Endothelial cell of umbilical vein (primary cell): ENCODE measurements at regions not wholly inside any gene's neighbourhood (a gene's known extent, or its start where the extent isn't known, plus 50 kb on each side); places are given as distances from the start of the nearest gene placed in this dataset.

Experiments
- BruUV-seq: library from RNA; stranded (reverse); fragments of 400-500 nt; replicated peaks from 2 replicates; lab custom pipeline; 2021; lab: Mats Ljungman, UMichigan
- CTCF ChIA-PET: fragments of 300-600, 350-600 bp; sonication (Branson Sonifier 250); formaldehyde crosslinking; loops from one replicate; lab custom pipeline; 2021; ENCODE audit warnings: antibody characterized with exemption, inconsistent platforms; lab: Charles Lee
- POLR2A ChIA-PET: fragments of 300-600, 350-600 bp; sonication (Branson Sonifier 250); formaldehyde crosslinking; loops from one replicate; lab custom pipeline; 2021; ENCODE audit warnings: antibody characterized with exemption, inconsistent platforms; lab: Charles Lee
- DNase-seq: peaks from one replicate; pipeline ENCODE4 v3.0.0-alpha.2; 2011; ENCODE audit warnings: low read depth, low spot score
- FAIRE-seq: peaks from 2 replicates; lab custom pipeline; 2011; peaks lifted over from hg19 to GRCh38; lab: Jason Lieb, UNC
- H2AFZ ChIP-seq: 2 replicates; pipeline ENCODE4 v1.6.0; 2012; ENCODE audit warnings: low read depth, low read length, control low read depth, inconsistent platforms
- H3K27ac ChIP-seq: 2 replicates; pipeline ENCODE4 v1.5.1; 2011; ENCODE audit warnings: low read depth, mild to moderate bottlenecking, control low read depth, low read length, moderate library complexity; ENCODE audit not compliant: insufficient read depth
- H3K27me3 ChIP-seq, 2 experiments: 2 replicates each; pipeline versions ENCODE4 v1.6.0 to v1.6.1; 2011; ENCODE audit warnings: low read length in 2 of 2, mixed read lengths in 1 of 2; ENCODE audit not compliant: control insufficient read depth in 2 of 2, insufficient read depth in 2 of 2
- H3K36me3 ChIP-seq, 2 experiments: 2 replicates in 1 of 2; 3 replicates in 1 of 2; pipeline ENCODE4 v1.5.1; 2011; ENCODE audit warnings: low read length in 2 of 2, mild to moderate bottlenecking in 1 of 2, moderate library complexity in 1 of 2; ENCODE audit not compliant: control insufficient read depth in 2 of 2, insufficient read depth in 2 of 2; ENCODE audit errors: extremely low read depth in 1 of 2
- H3K4me1 ChIP-seq: 3 replicates; pipeline ENCODE4 v1.5.1; 2011; ENCODE audit warnings: mild to moderate bottlenecking, low read length; ENCODE audit not compliant: control insufficient read depth, insufficient read depth; ENCODE audit errors: extremely low read depth
- H3K4me2 ChIP-seq: 2 replicates; pipeline ENCODE4 v1.6.1; 2011; ENCODE audit warnings: low read length, control low read depth, mixed read lengths; ENCODE audit not compliant: insufficient read depth
- H3K4me3 ChIP-seq, 3 experiments: fragments of 200-600 bp in 1 of 3; sonication (generic), shearing (Covaris generic) in 1 of 3; replicated peaks in 1 of 3; 2 replicates each; pipeline ENCODE4 v1.5.1; 2011 to 2016; ENCODE audit warnings: control low read depth in 3 of 3, low read length in 3 of 3, mild to moderate bottlenecking in 2 of 3, inconsistent platforms in 1 of 3, low read depth in 1 of 3, moderate library complexity in 1 of 3; ENCODE audit not compliant: insufficient read depth in 1 of 3
- H3K79me2 ChIP-seq: 2 replicates; pipeline ENCODE4 v1.6.0; 2012; ENCODE audit warnings: low read length, inconsistent platforms; ENCODE audit not compliant: control insufficient read depth, insufficient read depth
- H3K9ac ChIP-seq: replicated peaks from 2 replicates; pipeline ENCODE3; 2011; ENCODE audit warnings: low read length, control low read depth; ENCODE audit not compliant: insufficient read depth; ENCODE audit errors: extremely low read depth
- H3K9me1 ChIP-seq: replicated peaks from 3 replicates; pipeline ENCODE4 v1.6.0; 2011; ENCODE audit warnings: mild to moderate bottlenecking, low read length; ENCODE audit not compliant: control insufficient read depth, insufficient read depth; ENCODE audit errors: extremely low read depth
- H3K9me3 ChIP-seq: replicated peaks from 2 replicates; pipeline ENCODE4 v1.5.1; 2012; ENCODE audit warnings: low read length, inconsistent platforms; ENCODE audit not compliant: control insufficient read depth, insufficient read depth
- H4K20me1 ChIP-seq: replicated peaks from 2 replicates; pipeline ENCODE3; 2011; ENCODE audit warnings: mild to moderate bottlenecking, low read length; ENCODE audit not compliant: control insufficient read depth, insufficient read depth; ENCODE audit errors: extremely low read depth
- EZH2 ChIP-seq: IDR thresholded peaks from 2 replicates; pipeline ENCODE4 v1.6.1; 2012; ENCODE audit warnings: borderline replicate concordance, low read depth, mild to moderate bottlenecking, moderate library complexity, low read length, inconsistent platforms; ENCODE audit not compliant: severe bottlenecking
- FOS ChIP-seq: IDR thresholded peaks from 2 replicates; pipeline ENCODE4 v1.6.1; 2011; ENCODE audit warnings: mild to moderate bottlenecking, low read length, moderate library complexity, borderline replicate concordance; ENCODE audit not compliant: insufficient read depth
- GATA2 ChIP-seq: IDR thresholded peaks from 2 replicates; pipeline ENCODE4 v1.7.0; 2011; ENCODE audit warnings: low read depth, mild to moderate bottlenecking, moderate library complexity, mixed read lengths, low read length; ENCODE audit not compliant: insufficient read length, insufficient read depth
- JUN ChIP-seq: IDR thresholded peaks from 2 replicates; pipeline ENCODE4 v1.6.1; 2011; ENCODE audit warnings: borderline replicate concordance, low read depth; ENCODE audit not compliant: insufficient read length, insufficient read depth
- MYC ChIP-seq: IDR thresholded peaks from one replicate; pipeline ENCODE4 v1.6.1; 2011; ENCODE audit warnings: mild to moderate bottlenecking, low read depth, low read length
- POLR2A ChIP-seq: IDR thresholded peaks from 2 replicates; pipeline ENCODE4 v1.6.1; 2012; ENCODE audit warnings: low read depth, mild to moderate bottlenecking, control low read depth, low read length
- POLR2AphosphoS5 ChIP-seq: IDR thresholded peaks from 2 replicates; pipeline ENCODE4 v1.6.1; 2012; ENCODE audit warnings: low read depth, mild to moderate bottlenecking, control low read depth, low read length, moderate library complexity; ENCODE audit not compliant: insufficient read depth
- dilution Hi-C: fragments of 300-500 bp; cut with MboI; formaldehyde crosslinking; loops from one replicate; pipeline ENCODE4 v1.15.0; 2019; ENCODE audit warnings: low sequenced_read_pairs; ENCODE audit not compliant: extremely low pct_ligation_motif_present
- intact Hi-C: fragments of 100-400 bp; cut with micrococcal nuclease; formaldehyde crosslinking; loops from one replicate; pipeline ENCODE4 v1.10.0; 2022
- TF ChIP-seq, protein P1 (sequence below), 2 donors: IDR thresholded peaks; 1 replicate in 1 of 2; 2 replicates in 1 of 2; pipeline ENCODE4 v1.5.1; 2011; ENCODE audit warnings: low read length in 2 of 2, mild to moderate bottlenecking in 2 of 2, moderate library complexity in 2 of 2, control low read depth in 1 of 2, inconsistent platforms in 1 of 2, low read depth in 1 of 2; ENCODE audit not compliant: insufficient read depth in 1 of 2; ENCODE audit errors: extremely low read depth in 1 of 2
- TF ChIP-seq, protein P2 (sequence below): IDR thresholded peaks from 2 replicates; pipeline ENCODE4 v1.6.1; 2011; ENCODE audit not compliant: insufficient read depth, insufficient read length

DNA sequence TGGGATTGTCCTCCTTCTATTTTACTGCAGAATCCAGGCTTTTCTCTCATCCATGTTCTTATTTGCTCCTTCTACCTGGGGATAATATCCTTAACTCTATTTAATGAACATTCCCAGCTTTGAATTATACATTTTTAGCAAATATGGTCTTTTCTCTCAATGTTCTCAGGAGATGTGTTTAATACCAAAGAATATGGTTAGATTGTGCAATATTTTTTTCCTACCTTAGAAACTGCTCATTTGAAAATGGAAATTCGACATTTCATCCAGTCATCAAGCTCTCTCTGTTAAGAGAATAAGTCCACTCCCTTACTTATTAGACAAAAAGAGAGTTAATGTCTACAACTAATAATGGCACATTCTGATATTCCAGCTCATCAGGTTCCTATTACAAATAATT lies 160.4 kb upstream of the GULP1 start:
- no peak for DNase-seq
- H2AFZ ChIP-seq: no peak overlapping the region
- no peaks in the 10 kb centered on the region for H3K9me3 ChIP-seq
- no peaks in the 10 kb centered on the region for H3K9me1 ChIP-seq
- ChIA-PET CTCF (interaction anchor here (1.5 to 1.6 kb wide), 2 partner anchors 8 to 24 kb away, joined by 4 to 5 read pairs; no protein-coding TSS in a partner anchor), POLR2A (no interaction called here)
- H3K4me3 ChIP-seq: no peak overlapping the region
- H3K27me3 ChIP-seq: no peaks in the 10 kb centered on the region
- H3K4me1 ChIP-seq: no peaks in the 10 kb centered on the region
- no peaks in the 10 kb centered on the region for H3K36me3 ChIP-seq
- no peak overlapping the region for H3K4me2 ChIP-seq
- no peak overlapping the region for H3K27ac ChIP-seq
- H3K9ac ChIP-seq: no peak overlapping the region
- no peaks in the 10 kb centered on the region for H4K20me1 ChIP-seq
- FAIRE-seq: no peak
- intact Hi-C loops (no loop called here), dilution Hi-C loops (no loop called here)
- H3K79me2 ChIP-seq: no peaks in the 10 kb centered on the region
- TF ChIP-seq MYC: no peak
- no peak for TF ChIP-seq GATA2
- no peak for TF ChIP-seq JUN
- no peak for TF ChIP-seq POLR2AphosphoS5
- TF ChIP-seq POLR2A: no peak
- TF ChIP-seq, protein P1, sequence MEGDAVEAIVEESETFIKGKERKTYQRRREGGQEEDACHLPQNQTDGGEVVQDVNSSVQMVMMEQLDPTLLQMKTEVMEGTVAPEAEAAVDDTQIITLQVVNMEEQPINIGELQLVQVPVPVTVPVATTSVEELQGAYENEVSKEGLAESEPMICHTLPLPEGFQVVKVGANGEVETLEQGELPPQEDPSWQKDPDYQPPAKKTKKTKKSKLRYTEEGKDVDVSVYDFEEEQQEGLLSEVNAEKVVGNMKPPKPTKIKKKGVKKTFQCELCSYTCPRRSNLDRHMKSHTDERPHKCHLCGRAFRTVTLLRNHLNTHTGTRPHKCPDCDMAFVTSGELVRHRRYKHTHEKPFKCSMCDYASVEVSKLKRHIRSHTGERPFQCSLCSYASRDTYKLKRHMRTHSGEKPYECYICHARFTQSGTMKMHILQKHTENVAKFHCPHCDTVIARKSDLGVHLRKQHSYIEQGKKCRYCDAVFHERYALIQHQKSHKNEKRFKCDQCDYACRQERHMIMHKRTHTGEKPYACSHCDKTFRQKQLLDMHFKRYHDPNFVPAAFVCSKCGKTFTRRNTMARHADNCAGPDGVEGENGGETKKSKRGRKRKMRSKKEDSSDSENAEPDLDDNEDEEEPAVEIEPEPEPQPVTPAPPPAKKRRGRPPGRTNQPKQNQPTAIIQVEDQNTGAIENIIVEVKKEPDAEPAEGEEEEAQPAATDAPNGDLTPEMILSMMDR (IDR thresholded peaks at IDR 0.05; ENCODE audit: extremely low read depth in 1 of 2, insufficient read depth in 1 of 2, low read depth in 1 of 2, low read length in 2 of 2): no peak
- TF ChIP-seq, protein P2, sequence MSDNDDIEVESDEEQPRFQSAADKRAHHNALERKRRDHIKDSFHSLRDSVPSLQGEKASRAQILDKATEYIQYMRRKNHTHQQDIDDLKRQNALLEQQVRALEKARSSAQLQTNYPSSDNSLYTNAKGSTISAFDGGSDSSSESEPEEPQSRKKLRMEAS: no peak
- no peak for TF ChIP-seq FOS
- TF ChIP-seq EZH2: no peak
- no TSS peak for BruUV-seq
